ENCODE measurements at regions not wholly inside any gene's neighbourhood (a gene's known extent, or its start where the extent isn't known, plus 50 kb on each side); places are given as distances from the start of the nearest gene placed in this dataset.

GRCh38 chr2:2859732-2860131 lies 517.9 kb downstream of the EIPR1 start:
- no peak for TF ChIP-seq CTCF (IDR thresholded peaks at IDR 0.05; ENCODE audit: low read depth, low read length)
- no peak for DNase-seq (ENCODE audit: extremely low read depth, low read depth)

GRCh38 chr2:2859164-2859563 lies 518.5 kb downstream of the EIPR1 start:
- TF ChIP-seq CTCF (IDR thresholded peaks at IDR 0.05; ENCODE audit: low read depth, low read length): no peak
- no peak for DNase-seq (ENCODE audit: extremely low read depth, low read depth)

- no peak for DNase-seq (ENCODE audit: extremely low read depth, low read depth)
- no peak for TF ChIP-seq CTCF (IDR thresholded peaks at IDR 0.05; ENCODE audit: low read depth, low read length)
Observed at GRCh38 chr2:2856723-2857415, 520.7 kb downstream of the EIPR1 start.

GRCh38 chr2:2855297-2855696 lies 522.3 kb downstream of the EIPR1 start:
- no peak for TF ChIP-seq CTCF (IDR thresholded peaks at IDR 0.05; ENCODE audit: low read depth, low read length)
- DNase-seq (ENCODE audit: extremely low read depth, low read depth): no peak

GRCh38 chr2:2853346-2853745 lies 522.3 kb upstream of the MYT1L start:
- DNase-seq (ENCODE audit: extremely low read depth, low read depth): no peak
- no peak for TF ChIP-seq CTCF (IDR thresholded peaks at IDR 0.05; ENCODE audit: low read depth, low read length)

- no peak for DNase-seq (ENCODE audit: extremely low read depth, low read depth)
- no peak for TF ChIP-seq CTCF (IDR thresholded peaks at IDR 0.05; ENCODE audit: low read depth, low read length)
Observed at GRCh38 chr2:2851806-2852777, 521.0 kb upstream of the MYT1L start.

- TF ChIP-seq CTCF (IDR thresholded peaks at IDR 0.05; ENCODE audit: low read depth, low read length): no peak
Observed at GRCh38 chr2:2851316-2851715, 520.2 kb upstream of the MYT1L start.

More at GRCh38 chr2:2851316-2851715, 520.2 kb upstream of the MYT1L start:
- DNase-seq (ENCODE audit: extremely low read depth, low read depth): no peak

All from AG09319 (cell line).